Osteoblast (primary cell): ENCODE measurements at regions not wholly inside any gene's neighbourhood (a gene's known extent, or its start where the extent isn't known, plus 50 kb on each side); places are given as distances from the start of the nearest gene placed in this dataset.

Experiments
- DNase-seq: peaks from one replicate; pipeline ENCODE4 v3.0.0; 2011; ENCODE audit warnings: low spot score, mixed read lengths; ENCODE audit not compliant: insufficient read length; ENCODE audit errors: missing footprints
- H2AFZ ChIP-seq: 2 replicates; pipeline ENCODE4 v1.6.0; 2011; ENCODE audit warnings: mild to moderate bottlenecking, low read length
- H3K27ac ChIP-seq: 2 replicates; pipeline ENCODE4 v1.5.1; 2011; ENCODE audit warnings: mild to moderate bottlenecking, low read depth, low read length, moderate library complexity
- H3K27me3 ChIP-seq: 2 replicates; pipeline ENCODE4 v1.6.0; 2012; ENCODE audit warnings: mild to moderate bottlenecking, control low read depth, inconsistent platforms, low read length, moderate library complexity; ENCODE audit not compliant: insufficient read depth
- H3K36me3 ChIP-seq: 2 replicates; pipeline ENCODE4 v1.5.1; 2011; ENCODE audit warnings: mild to moderate bottlenecking, low read length, control low read depth, moderate library complexity; ENCODE audit not compliant: insufficient read depth
- H3K4me1 ChIP-seq: 2 replicates; pipeline ENCODE4 v1.5.1; 2011; ENCODE audit warnings: mild to moderate bottlenecking, low read length, control low read depth, moderate library complexity; ENCODE audit not compliant: insufficient read depth
- H3K4me2 ChIP-seq: 2 replicates; pipeline ENCODE4 v1.6.0; 2011; ENCODE audit warnings: mild to moderate bottlenecking, low read length; ENCODE audit not compliant: insufficient read depth
- H3K4me3 ChIP-seq: fragments of 200-600 bp; sonication (generic); 3 replicates; pipeline ENCODE4 v1.5.1; 2012; ENCODE audit warnings: mild to moderate bottlenecking, low read length, inconsistent platforms; ENCODE audit not compliant: insufficient read depth
- H3K79me2 ChIP-seq: 2 replicates; pipeline ENCODE4 v1.6.0; 2012; ENCODE audit warnings: mild to moderate bottlenecking, low read length, control low read depth, inconsistent platforms; ENCODE audit not compliant: insufficient read depth
- H3K9me3 ChIP-seq: 2 replicates; pipeline ENCODE4 v1.5.1; 2011; ENCODE audit warnings: low read depth, low read length, control low read depth
- H4K20me1 ChIP-seq: 2 replicates; pipeline ENCODE4 v1.6.0; 2012; ENCODE audit warnings: mild to moderate bottlenecking, low read length, control low read depth; ENCODE audit not compliant: insufficient read depth
- CTCF ChIP-seq: IDR thresholded peaks from 2 replicates; pipeline ENCODE4 v1.5.1; 2011; ENCODE audit warnings: mild to moderate bottlenecking, low read depth, low read length, moderate library complexity; ENCODE audit errors: extremely low read depth

- DNase-seq: no peak
- H2AFZ ChIP-seq: no peak overlapping the region
- H3K27me3 ChIP-seq: no peaks in the 10 kb centered on the region
- TF ChIP-seq CTCF: no peak
- no peak overlapping the region for H3K27ac ChIP-seq
- H3K4me2 ChIP-seq: no peak overlapping the region
- no peaks in the 10 kb centered on the region for H3K4me1 ChIP-seq
- no peaks in the 10 kb centered on the region for H4K20me1 ChIP-seq
- no peaks in the 10 kb centered on the region for H3K79me2 ChIP-seq
- no peaks in the 10 kb centered on the region for H3K9me3 ChIP-seq
- H3K4me3 ChIP-seq: no peak overlapping the region
- no peaks in the 10 kb centered on the region for H3K36me3 ChIP-seq
Observed at GRCh38 chr9:99635032-99635431, 186.7 kb upstream of the NR4A3 start.

- H3K27me3 ChIP-seq: no peaks in the 10 kb centered on the region
- no peak overlapping the region for H3K27ac ChIP-seq
- H3K4me3 ChIP-seq: no peak overlapping the region
- DNase-seq: peak; percentile 15
- no peaks in the 10 kb centered on the region for H3K79me2 ChIP-seq
- no peaks in the 10 kb centered on the region for H3K9me3 ChIP-seq
- H4K20me1 ChIP-seq: no peaks in the 10 kb centered on the region
- no peaks in the 10 kb centered on the region for H3K36me3 ChIP-seq
- no peak for TF ChIP-seq CTCF
- no peaks in the 10 kb centered on the region for H3K4me1 ChIP-seq
- H2AFZ ChIP-seq: no peak overlapping the region
- no peak overlapping the region for H3K4me2 ChIP-seq
Observed at GRCh38 chr9:99637641-99638040, 184.0 kb upstream of the NR4A3 start.

GRCh38 chr9:99638971-99639370 lies 182.7 kb upstream of the NR4A3 start:
- Histone ChIP-seq H4K20me1 (no peaks in the 10 kb centered on the region), H3K4me1 (no peaks in the 10 kb centered on the region), H2AFZ (no peak overlapping the region), H3K27me3 (no peaks in the 10 kb centered on the region), H3K9me3 (no peaks in the 10 kb centered on the region), H3K79me2 (no peaks in the 10 kb centered on the region), H3K4me2 (no peak overlapping the region), H3K36me3 (no peaks in the 10 kb centered on the region), H3K27ac (no peak overlapping the region), H3K4me3 (no peak overlapping the region)
- DNase-seq: no peak
- no peak for TF ChIP-seq CTCF

GRCh38 chr9:99647604-99648003 lies 174.1 kb upstream of the NR4A3 start:
- Histone ChIP-seq H3K4me1 (no peaks in the 10 kb centered on the region), H3K9me3 (no peaks in the 10 kb centered on the region), H4K20me1 (no peaks in the 10 kb centered on the region), H3K4me2 (no peak overlapping the region), H2AFZ (no peak overlapping the region), H3K27me3 (no peaks in the 10 kb centered on the region), H3K36me3 (no peaks in the 10 kb centered on the region), H3K27ac (no peak overlapping the region), H3K79me2 (no peaks in the 10 kb centered on the region), H3K4me3 (no peak overlapping the region)
- TF ChIP-seq CTCF: no peak
- DNase-seq: no peak
